ENCODE measurements at regions not wholly inside any gene's neighbourhood (a gene's known extent, or its start where the extent isn't known, plus 50 kb on each side); places are given as distances from the start of the nearest gene placed in this dataset.
A peak's percentile ranks its signal among the peaks of the same experiment; 100 is the strongest.
"Not testable (repeated sequence)": the region's sequence is repeated elsewhere in the genome, so short reads cannot be mapped to it uniquely, and the experiment has no call there.

GRCh38 chr17:34055606-34056005 lies 199.5 kb upstream of the CCL2 start:
- no peak for DNase-seq

GRCh38 chr17:34059423-34060220 lies 195.5 kb upstream of the CCL2 start:
- no peak for DNase-seq

- DNase-seq = no peak
Observed at GRCh38 chr17:34066528-34066927, 188.6 kb upstream of the CCL2 start.

- no peak for DNase-seq
Observed at GRCh38 chr17:34067011-34067410, 188.1 kb upstream of the CCL2 start.

- DNase-seq = no peak
Observed at GRCh38 chr17:34068571-34068970, 186.5 kb upstream of the CCL2 start.

- no peak for DNase-seq
Observed at GRCh38 chr17:34070712-34071111, 184.4 kb upstream of the CCL2 start.

GRCh38 chr17:34071886-34072420 lies 183.1 kb upstream of the CCL2 start:
- no peak for DNase-seq

GRCh38 chr17:34075076-34075475 lies 180.0 kb upstream of the CCL2 start:
- no peak for DNase-seq

- no peak for DNase-seq
Observed at GRCh38 chr17:34076743-34077631, 178.1 kb upstream of the CCL2 start.

- DNase-seq = no peak
Observed at GRCh38 chr17:34081269-34081668, 173.8 kb upstream of the CCL2 start.

GRCh38 chr17:34082404-34082803 lies 172.7 kb upstream of the CCL2 start:
- DNase-seq = no peak

- DNase-seq = not testable (repeated sequence)
Observed at GRCh38 chr17:34089042-34089441, 166.0 kb upstream of the CCL2 start.

- DNase-seq = no peak
Observed at GRCh38 chr17:34090593-34090992, 164.5 kb upstream of the CCL2 start.

GRCh38 chr17:34091975-34092374 lies 163.1 kb upstream of the CCL2 start:
- DNase-seq = no peak

- DNase-seq = no peak
Observed at GRCh38 chr17:34095106-34095505, 160.0 kb upstream of the CCL2 start.

- DNase-seq = peak; percentile 28
Observed at GRCh38 chr17:34098699-34099098, 156.4 kb upstream of the CCL2 start.

GRCh38 chr17:34099859-34100515 lies 155.1 kb upstream of the CCL2 start:
- DNase-seq = no peak

GRCh38 chr17:34107019-34107418 lies 148.1 kb upstream of the CCL2 start:
- no peak for DNase-seq

GRCh38 chr17:34110315-34110714 lies 144.8 kb upstream of the CCL2 start:
- no peak for DNase-seq

- DNase-seq = no peak
Observed at GRCh38 chr17:34113089-34113488, 142.0 kb upstream of the CCL2 start.

- DNase-seq = no peak
Observed at GRCh38 chr17:34114174-34114573, 140.9 kb upstream of the CCL2 start.

GRCh38 chr17:34116306-34116705 lies 138.8 kb upstream of the CCL2 start:
- no peak for DNase-seq

GRCh38 chr17:34117332-34117731 lies 137.8 kb upstream of the CCL2 start:
- no peak for DNase-seq

Data from HCEC 1CT (cell line).